Upper lobe of left lung (tissue), 6 donors: ENCODE measurements at regions not wholly inside any gene's neighbourhood (a gene's known extent, or its start where the extent isn't known, plus 50 kb on each side); places are given as distances from the start of the nearest gene placed in this dataset.

ENCODE experiments used
- ATAC-seq, 2 donors: fragments of 200-7000 bp; cut with Tn5 transposase; one replicate each; pipeline ENCODE4 v1.9.1; 2022; ENCODE audit warnings: mild to moderate bottlenecking in 2 of 2, moderate library complexity in 2 of 2; ENCODE audit not compliant: low FRiP score in 2 of 2
- DNase-seq, 2 donors: peaks; one replicate each; pipeline ENCODE4 v3.0.0-alpha.2; 2019 to 2020
- H3K27ac ChIP-seq, 4 donors: fragments of 200-600 bp; sonication (generic); one replicate each; pipeline ENCODE4 v1.5.1; 2016 to 2019
- H3K27me3 ChIP-seq, 4 donors: fragments of 200-600 bp; sonication (generic); one replicate each; pipeline ENCODE4 v1.5.1; 2017 to 2019
- H3K36me3 ChIP-seq, 4 donors: fragments of 200-600 bp; sonication (generic); one replicate each; pipeline ENCODE4 v1.5.1; 2016 to 2019
- H3K4me1 ChIP-seq, 4 donors: fragments of 200-600 bp; sonication (generic); one replicate each; pipeline ENCODE4 v1.5.1; 2018 to 2019
- H3K4me3 ChIP-seq, 4 donors: fragments of 200-600 bp; sonication (generic); one replicate each; pipeline ENCODE4 v1.5.1; 2017 to 2019; ENCODE audit warnings: mild to moderate bottlenecking in 2 of 4, moderate library complexity in 1 of 4
- H3K9me3 ChIP-seq, 4 donors: fragments of 200-600 bp; sonication (generic); one replicate each; pipeline ENCODE4 v1.5.1; 2018 to 2019
- CTCF ChIP-seq, 6 experiments: fragments of 450-650 bp in 4 of 6; fragments of 200-600 bp in 2 of 6; sonication (generic) in 2 of 6; IDR thresholded peaks; one replicate each; pipeline ENCODE4 v1.5.1; 2016 to 2019; ENCODE audit warnings: antibody characterized with exemption in 6 of 6
- EP300 ChIP-seq, 4 donors: sonication (generic); formaldehyde crosslinking; IDR thresholded peaks; one replicate each; pipeline ENCODE4 v1.5.1; 2017; ENCODE audit warnings: antibody characterized with exemption in 4 of 4, control low read depth in 2 of 4
- POLR2A ChIP-seq, 4 donors: fragments of 450-650 bp; IDR thresholded peaks; one replicate each; pipeline ENCODE4 v1.5.1; 2016 to 2017; ENCODE audit warnings: antibody characterized with exemption in 4 of 4, mild to moderate bottlenecking in 2 of 4
- POLR2AphosphoS5 ChIP-seq, 2 donors: sonication (generic); formaldehyde crosslinking; IDR thresholded peaks; one replicate each; pipeline ENCODE4 v1.5.1; 2017; ENCODE audit warnings: antibody characterized with exemption in 2 of 2
- WGBS, 2 donors: methylation state at CpG; one replicate each; pipeline ENCODE4 v1.1.5; 2017 to 2018; 5-methylcytosine and 5-hydroxymethylcytosine counted together
- donor health status: DM: no; HTN: no; CAD: no; lungs with moderate emphysema.
- donor health status: DM: no; HTN: yes; CAD: no; lungs with severe emphysema.

- H3K4me3 ChIP-seq, result no peak overlapping the region
- TF ChIP-seq POLR2A (IDR thresholded peaks at IDR 0.05) (no peak), POLR2AphosphoS5 (IDR thresholded peaks at IDR 0.05) (no peak), EP300 (IDR thresholded peaks at IDR 0.05) (no peak), CTCF (IDR thresholded peaks at IDR 0.05) (no peak)
- ATAC-seq (no peak), DNase-seq (no peak)
- no peaks in the 10 kb centered on the region for H3K27me3 ChIP-seq
- WGBS, 2 donors, result 84 to 89% methylated on average over 8 to 14 of the region's 14 CpGs
- peaks cover 0 to 8% (median 5%) of the 10 kb centered on the region in 4 donors for H3K9me3 ChIP-seq
- peaks cover 16 to 75% (median 51%) of the 10 kb centered on the region in 4 donors for H3K36me3 ChIP-seq
- H3K4me1 ChIP-seq, result peaks cover 5 to 10% (median 7%) of the 10 kb centered on the region in 4 donors
- no peak overlapping the region for H3K27ac ChIP-seq
Observed at GRCh38 chr12:124475295-124476010, 92.0 kb downstream of the NCOR2 start.

GRCh38 chr12:124474709-124475108 is 92.7 kb downstream of the NCOR2 start:
- H3K4me3 ChIP-seq, result no peak overlapping the region
- DNase-seq (peak in 1 of 2 donors; percentile 67), ATAC-seq (no peak)
- peaks cover 16 to 83% (median 55%) of the 10 kb centered on the region in 4 donors for H3K36me3 ChIP-seq
- WGBS, 2 donors, result 93% methylated on average over 9 of the region's 9 CpGs; no CpG with 5 or more reads in 1 of the 2 donors
- peaks cover 0 to 2% (median under 1%) of the 10 kb centered on the region in 4 donors for H3K4me1 ChIP-seq
- H3K9me3 ChIP-seq, result peaks cover 0 to 8% (median 5%) of the 10 kb centered on the region in 4 donors
- TF ChIP-seq POLR2AphosphoS5 (IDR thresholded peaks at IDR 0.05) (no peak), EP300 (IDR thresholded peaks at IDR 0.05) (no peak), POLR2A (IDR thresholded peaks at IDR 0.05) (no peak), CTCF (IDR thresholded peaks at IDR 0.05) (no peak)
- H3K27me3 ChIP-seq, result no peaks in the 10 kb centered on the region
- no peak overlapping the region for H3K27ac ChIP-seq

- Histone ChIP-seq H3K9me3 (peaks cover 0 to 11% (median 7%) of the 10 kb centered on the region in 4 donors), H3K36me3 (peaks cover 16 to 81% (median 58%) of the 10 kb centered on the region in 4 donors), H3K4me3 (no peak overlapping the region), H3K27ac (no peak overlapping the region), H3K4me1 (no peaks in the 10 kb centered on the region), H3K27me3 (no peaks in the 10 kb centered on the region)
- WGBS, 2 donors, result 91 to 94% methylated on average over 14 of the region's 14 CpGs
- DNase-seq (no peak), ATAC-seq (no peak)
- TF ChIP-seq CTCF (IDR thresholded peaks at IDR 0.05) (no peak), POLR2AphosphoS5 (IDR thresholded peaks at IDR 0.05) (no peak), EP300 (IDR thresholded peaks at IDR 0.05) (no peak), POLR2A (IDR thresholded peaks at IDR 0.05) (no peak)
Observed at GRCh38 chr12:124472690-124473279, 94.6 kb downstream of the NCOR2 start.

- Histone ChIP-seq H3K4me3 (no peak overlapping the region), H3K27ac (no peak overlapping the region), H3K36me3 (peaks cover 16 to 72% (median 54%) of the 10 kb centered on the region in 4 donors), H3K27me3 (no peaks in the 10 kb centered on the region), H3K9me3 (peaks cover 0 to 11% (median 7%) of the 10 kb centered on the region in 4 donors), H3K4me1 (no peaks in the 10 kb centered on the region)
- no peak for ATAC-seq
- WGBS, 2 donors, result 74 to 85% methylated on average over 2 of the region's 2 CpGs
- DNase-seq, result no peak
- no peak for TF ChIP-seq POLR2AphosphoS5 (IDR thresholded peaks at IDR 0.05)
- no peak for TF ChIP-seq EP300 (IDR thresholded peaks at IDR 0.05)
- no peak for TF ChIP-seq POLR2A (IDR thresholded peaks at IDR 0.05)
- TF ChIP-seq CTCF (IDR thresholded peaks at IDR 0.05), result no peak
Observed at GRCh38 chr12:124471828-124472227, 95.6 kb downstream of the NCOR2 start.
